ENCODE measurements at regions not wholly inside any gene's neighbourhood (a gene's known extent, or its start where the extent isn't known, plus 50 kb on each side); places are given as distances from the start of the nearest gene placed in this dataset.

DNA sequence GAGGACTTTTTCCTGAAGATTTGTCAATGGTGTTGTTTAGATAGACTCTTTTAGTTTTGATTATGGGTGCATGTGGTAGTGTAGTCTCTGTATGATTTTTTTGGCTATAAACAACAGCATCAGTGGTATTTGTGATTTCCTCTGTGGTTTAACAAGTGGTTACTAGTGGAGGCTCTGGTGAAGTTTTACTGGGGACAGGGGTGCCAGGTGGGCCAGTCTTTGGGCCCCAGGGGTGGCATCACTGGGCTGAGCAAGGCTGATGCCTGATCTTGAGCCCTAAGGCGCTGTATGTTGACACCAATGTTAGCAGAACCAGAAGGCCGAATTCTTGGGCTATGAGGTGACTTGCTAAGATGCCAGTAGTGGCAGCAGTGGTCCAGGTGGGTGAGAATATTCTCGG is 811.4 kb downstream of the DACH1 start:
- H3K27ac ChIP-seq: no peak overlapping the region
- TF ChIP-seq, protein P1, sequence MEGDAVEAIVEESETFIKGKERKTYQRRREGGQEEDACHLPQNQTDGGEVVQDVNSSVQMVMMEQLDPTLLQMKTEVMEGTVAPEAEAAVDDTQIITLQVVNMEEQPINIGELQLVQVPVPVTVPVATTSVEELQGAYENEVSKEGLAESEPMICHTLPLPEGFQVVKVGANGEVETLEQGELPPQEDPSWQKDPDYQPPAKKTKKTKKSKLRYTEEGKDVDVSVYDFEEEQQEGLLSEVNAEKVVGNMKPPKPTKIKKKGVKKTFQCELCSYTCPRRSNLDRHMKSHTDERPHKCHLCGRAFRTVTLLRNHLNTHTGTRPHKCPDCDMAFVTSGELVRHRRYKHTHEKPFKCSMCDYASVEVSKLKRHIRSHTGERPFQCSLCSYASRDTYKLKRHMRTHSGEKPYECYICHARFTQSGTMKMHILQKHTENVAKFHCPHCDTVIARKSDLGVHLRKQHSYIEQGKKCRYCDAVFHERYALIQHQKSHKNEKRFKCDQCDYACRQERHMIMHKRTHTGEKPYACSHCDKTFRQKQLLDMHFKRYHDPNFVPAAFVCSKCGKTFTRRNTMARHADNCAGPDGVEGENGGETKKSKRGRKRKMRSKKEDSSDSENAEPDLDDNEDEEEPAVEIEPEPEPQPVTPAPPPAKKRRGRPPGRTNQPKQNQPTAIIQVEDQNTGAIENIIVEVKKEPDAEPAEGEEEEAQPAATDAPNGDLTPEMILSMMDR (conservative IDR thresholded peaks at IDR 0.05): no peak

DNA sequence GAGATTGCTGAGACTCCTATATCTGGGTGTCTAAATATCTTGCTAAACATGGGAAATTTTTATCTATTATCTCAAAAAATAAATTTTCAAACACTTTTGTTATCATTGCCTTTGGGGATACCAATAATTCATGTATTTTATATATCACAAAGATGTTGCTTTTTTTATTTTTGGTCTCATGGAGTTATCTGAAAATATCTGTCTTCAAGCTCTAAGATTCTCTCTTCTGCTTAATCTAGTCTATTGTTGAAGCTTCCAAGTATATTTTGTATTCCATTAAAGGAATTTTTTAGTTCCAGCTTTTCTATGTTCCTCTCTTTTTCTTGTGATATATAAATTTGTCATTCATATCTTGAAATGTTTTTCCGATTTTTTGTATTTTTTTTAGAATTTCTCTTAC is 812.0 kb downstream of the DACH1 start:
- TF ChIP-seq, protein P1 (conservative IDR thresholded peaks at IDR 0.05): no peak
- H3K27ac ChIP-seq: no peak overlapping the region

DNA sequence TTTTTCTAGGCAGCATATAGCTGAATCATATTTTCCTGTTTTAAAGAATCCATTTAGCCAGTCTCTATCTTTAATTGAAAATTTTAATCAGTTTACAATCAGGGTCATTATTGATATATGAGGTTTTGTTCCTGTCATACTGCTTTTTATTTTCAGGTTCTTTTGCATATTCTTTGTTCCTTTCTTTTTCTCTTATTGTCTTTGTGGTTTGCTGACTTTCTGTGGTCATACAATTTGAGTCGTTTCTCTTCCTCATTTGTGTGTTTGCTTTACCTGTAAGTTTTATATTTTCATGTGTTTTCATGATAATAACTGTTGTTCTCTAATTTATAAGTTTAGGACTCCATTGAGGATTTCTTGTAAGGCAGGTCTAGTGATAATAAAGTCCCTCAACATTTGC is 812.6 kb downstream of the DACH1 start:
- H3K27ac ChIP-seq: no peak overlapping the region
- TF ChIP-seq, protein P1 (conservative IDR thresholded peaks at IDR 0.05): no peak

DNA sequence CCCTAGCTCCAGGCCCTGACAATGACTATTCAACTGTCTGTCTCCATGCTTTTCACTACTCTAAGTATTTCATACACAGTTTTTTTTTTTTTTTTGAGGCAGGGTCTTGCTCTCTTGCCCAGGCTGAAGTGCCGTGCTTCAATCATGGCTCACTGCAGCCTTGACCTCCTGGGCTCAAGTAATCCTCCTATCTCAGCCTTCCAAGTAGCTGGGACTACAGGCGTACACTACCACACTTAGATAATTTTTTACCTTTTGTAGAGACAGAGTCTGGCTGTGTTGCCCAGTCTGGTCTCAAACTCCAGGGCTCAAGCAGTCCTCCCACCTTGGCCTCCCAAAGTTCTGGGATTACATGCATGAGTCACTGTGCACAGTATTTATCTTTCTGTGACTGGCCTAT is 815.4 kb downstream of the DACH1 start:
- TF ChIP-seq, protein P1 (conservative IDR thresholded peaks at IDR 0.05): no peak
- H3K27ac ChIP-seq: no peak overlapping the region

DNA sequence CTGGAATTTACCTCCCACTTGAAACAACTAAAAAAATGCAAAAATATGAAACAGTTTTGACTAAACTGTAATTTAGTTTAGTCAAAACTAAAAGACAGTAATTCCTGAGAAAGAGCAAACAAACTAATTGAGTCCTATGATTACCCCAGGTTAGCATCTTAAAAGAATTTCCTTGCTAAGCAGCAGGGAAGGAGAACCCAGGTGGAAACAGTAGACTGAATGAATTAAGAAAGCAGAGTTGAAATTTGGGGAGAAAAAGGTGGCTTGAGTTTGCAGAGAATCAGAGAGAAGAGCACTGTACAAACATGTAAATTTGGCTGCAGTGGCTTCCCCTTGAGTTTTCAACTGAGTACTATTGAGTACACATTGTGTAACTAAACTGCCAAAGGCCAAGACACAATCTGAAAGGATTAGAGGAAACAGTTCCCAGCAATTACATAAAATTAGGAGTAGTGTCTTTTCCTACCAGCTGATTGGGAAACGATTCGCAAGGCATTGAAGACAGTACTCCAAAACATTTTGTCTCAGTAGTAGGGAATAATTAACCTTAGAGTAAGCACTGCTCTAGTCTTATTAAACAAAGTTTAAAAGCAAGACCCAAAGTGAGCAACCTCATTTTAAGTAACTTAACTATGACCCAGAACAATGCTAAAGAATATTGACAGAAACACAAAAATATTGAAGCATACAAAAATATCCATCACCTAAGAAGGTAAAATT is 820.5 kb downstream of the DACH1 start:
- no peak overlapping the region for H3K27ac ChIP-seq
- TF ChIP-seq, protein P1 (conservative IDR thresholded peaks at IDR 0.05): no peak

DNA sequence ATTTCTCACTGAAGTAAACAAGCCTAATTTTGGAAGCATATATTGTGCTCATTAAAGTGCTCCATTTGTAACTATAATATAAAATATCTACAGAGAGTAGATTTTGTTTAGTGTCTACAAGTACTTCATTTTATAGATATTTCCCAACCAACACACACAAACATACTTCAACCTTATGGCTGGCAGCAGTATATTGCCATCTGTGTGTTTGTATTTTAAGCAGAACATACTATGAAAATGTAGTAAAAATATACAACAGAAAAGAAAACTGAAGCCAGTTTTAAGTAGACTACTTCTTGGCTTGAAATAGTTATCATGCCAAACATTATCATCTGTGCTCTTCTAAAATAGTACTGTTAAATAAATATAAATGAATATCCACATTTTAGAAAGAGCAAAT is 821.9 kb downstream of the DACH1 start:
- H3K27ac ChIP-seq: no peak overlapping the region
- TF ChIP-seq, protein P1 (conservative IDR thresholded peaks at IDR 0.05): no peak

DNA sequence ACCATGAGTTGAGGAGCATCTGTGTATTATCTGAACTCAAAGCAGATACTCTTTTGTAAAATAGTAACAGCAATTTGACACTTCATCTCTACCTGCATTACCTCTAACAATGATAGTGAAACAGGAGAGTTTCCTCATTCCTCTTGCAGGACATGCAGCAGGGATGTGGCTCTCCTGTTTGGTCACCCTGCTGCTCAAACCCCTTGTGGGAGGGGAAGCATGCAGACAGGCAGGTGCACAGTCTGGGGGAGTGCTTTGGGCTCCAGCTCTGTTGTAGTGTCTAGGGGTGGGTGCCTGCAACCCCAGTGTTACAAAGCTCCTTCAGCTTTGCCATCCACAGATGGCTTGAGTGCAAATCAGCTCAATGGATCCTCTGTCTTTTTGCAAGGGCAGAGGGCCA is 827.6 kb downstream of the DACH1 start:
- no peak overlapping the region for H3K27ac ChIP-seq

More for the DNA sequence above, 827.6 kb downstream of the DACH1 start:
- TF ChIP-seq, protein P1 (conservative IDR thresholded peaks at IDR 0.05): no peak

All from VCaP (cell line).